ENCODE measurements at regions not wholly inside any gene's neighbourhood (a gene's known extent, or its start where the extent isn't known, plus 50 kb on each side); places are given as distances from the start of the nearest gene placed in this dataset.

DNA sequence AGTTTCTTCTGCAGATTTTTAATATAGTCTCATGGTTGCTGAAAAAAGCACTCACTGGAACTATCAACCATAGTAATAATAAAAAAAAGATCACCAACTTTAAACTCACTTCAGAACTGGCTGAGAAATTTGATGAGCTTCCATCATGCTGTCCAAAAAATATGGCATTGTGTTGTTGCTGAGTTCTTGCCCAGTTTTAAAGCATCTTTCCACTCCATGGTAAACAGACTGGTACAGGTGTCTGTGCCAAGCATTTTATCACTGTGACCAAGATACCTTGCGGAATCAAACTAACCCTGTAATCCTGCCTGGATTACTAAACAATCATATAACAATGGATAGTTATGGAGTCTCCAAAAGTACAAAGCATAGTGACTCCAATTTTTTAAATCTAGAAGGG, 360.3 kb upstream of the NOCT start:
- no peak for DNase-seq (ENCODE audit: low read depth, low spot score)
- Histone ChIP-seq H3K4me3 (no peak overlapping the region), H3K9me3 (ENCODE audit: low read depth, low read length) (no peaks in the 10 kb centered on the region), H3K9ac (ENCODE audit: insufficient read length) (no peak overlapping the region), H3K27ac (no peak overlapping the region), H3K36me3 (ENCODE audit: insufficient read depth, low read length) (no peaks in the 10 kb centered on the region)
- TF ChIP-seq EZH2 (IDR thresholded peaks at IDR 0.05) = no peak
- no peak for TF ChIP-seq FOXP2 (optimal IDR thresholded peaks at IDR 0.05; ENCODE audit: control extremely low read depth, extremely low read length, insufficient read depth)
- TF ChIP-seq POLR2AphosphoS5 (IDR thresholded peaks at IDR 0.05; ENCODE audit: borderline replicate concordance, low read depth, low read length) = no peak

DNA sequence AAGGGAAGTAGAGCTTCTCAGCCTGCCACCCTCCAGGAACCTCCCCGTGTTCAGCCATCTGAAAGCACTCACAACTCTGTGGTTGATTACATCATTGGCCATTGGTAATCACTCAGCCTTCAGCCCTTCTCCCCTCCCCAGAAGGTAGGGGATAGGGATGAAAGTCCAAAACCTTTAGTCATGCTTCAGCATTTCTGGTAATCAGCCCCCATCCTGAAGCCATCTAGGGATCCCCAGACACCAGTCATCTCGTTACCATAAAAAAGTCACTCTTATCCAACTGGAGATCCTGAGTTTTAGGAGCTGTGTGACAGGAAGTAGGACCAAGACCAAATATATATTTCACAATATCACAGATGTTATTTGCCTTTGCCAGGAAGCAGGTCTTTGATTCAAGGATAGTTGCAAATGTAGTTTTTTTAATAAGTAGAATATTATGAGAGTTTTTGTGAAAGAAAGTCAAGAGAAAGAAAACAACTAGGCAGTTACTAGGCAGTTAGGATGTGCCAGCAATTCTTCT, 364.6 kb upstream of the NOCT start:
- Histone ChIP-seq H3K4me3 (no peak overlapping the region), H3K9ac (ENCODE audit: insufficient read length) (no peak overlapping the region), H3K36me3 (ENCODE audit: insufficient read depth, low read length) (no peaks in the 10 kb centered on the region), H3K9me3 (ENCODE audit: low read depth, low read length) (no peaks in the 10 kb centered on the region), H3K27ac (peak overlapping the region; percentile 29)
- no peak for TF ChIP-seq EZH2 (IDR thresholded peaks at IDR 0.05)
- no peak for TF ChIP-seq FOXP2 (optimal IDR thresholded peaks at IDR 0.05; ENCODE audit: control extremely low read depth, extremely low read length, insufficient read depth)
- TF ChIP-seq POLR2AphosphoS5 (IDR thresholded peaks at IDR 0.05; ENCODE audit: borderline replicate concordance, low read depth, low read length) = no peak
- DNase-seq (ENCODE audit: low read depth, low spot score) = no peak

DNA sequence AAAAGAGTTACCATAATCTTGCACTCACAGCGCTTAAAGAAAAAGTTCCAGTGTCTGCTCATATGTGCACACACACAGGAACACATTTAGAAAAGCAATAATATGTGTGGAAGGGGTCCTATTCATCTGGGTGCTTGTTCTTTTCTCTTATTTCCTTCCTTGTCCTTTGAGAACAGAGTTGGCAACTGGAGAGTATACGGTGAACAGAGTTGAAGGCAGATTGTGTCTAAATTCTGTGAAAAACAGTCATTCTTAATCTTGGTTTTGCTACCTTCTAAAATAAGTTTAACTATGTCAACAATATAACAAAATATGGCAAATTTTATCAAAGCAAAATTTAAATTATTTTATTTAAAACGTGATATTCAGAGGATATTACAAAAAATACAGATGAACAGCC, 365.1 kb upstream of the NOCT start:
- H3K9me3 ChIP-seq (ENCODE audit: low read depth, low read length) = no peaks in the 10 kb centered on the region
- H3K36me3 ChIP-seq (ENCODE audit: insufficient read depth, low read length) = no peaks in the 10 kb centered on the region
- H3K4me3 ChIP-seq = no peak overlapping the region
- peak overlapping the region; percentile 29 for H3K27ac ChIP-seq
- DNase-seq (ENCODE audit: low read depth, low spot score) = no peak
- no peak for TF ChIP-seq POLR2AphosphoS5 (IDR thresholded peaks at IDR 0.05; ENCODE audit: borderline replicate concordance, low read depth, low read length)
- no peak overlapping the region for H3K9ac ChIP-seq (ENCODE audit: insufficient read length)

DNA sequence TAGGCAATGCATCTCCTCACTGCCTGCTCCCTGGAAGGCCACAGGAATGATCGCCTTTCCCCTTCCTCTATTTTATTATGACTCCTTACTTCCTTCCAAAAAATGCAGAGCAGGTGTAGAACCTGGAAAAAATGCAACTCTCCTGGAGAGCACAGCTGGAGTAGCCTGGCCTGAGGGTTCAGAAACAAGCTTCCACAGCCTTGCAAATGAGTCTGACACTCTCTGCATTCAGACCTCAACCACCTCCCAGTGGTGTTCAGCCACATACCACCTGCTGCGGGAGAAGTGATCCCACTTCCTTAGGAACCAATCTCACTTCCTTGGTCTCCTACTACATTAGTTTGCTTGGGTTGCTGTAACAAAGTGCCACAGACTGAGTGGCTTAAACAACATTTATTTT, 368.1 kb upstream of the NOCT start:
- TF ChIP-seq FOXP2 (optimal IDR thresholded peaks at IDR 0.05; ENCODE audit: control extremely low read depth, extremely low read length, insufficient read depth) (no peak), EZH2 (IDR thresholded peaks at IDR 0.05) (no peak), POLR2AphosphoS5 (IDR thresholded peaks at IDR 0.05; ENCODE audit: borderline replicate concordance, low read depth, low read length) (no peak)
- Histone ChIP-seq H3K27ac (peak overlapping the region; percentile 10; the same call in 1 of the 2 replicates), H3K9ac (ENCODE audit: insufficient read length) (no peak overlapping the region), H3K9me3 (ENCODE audit: low read depth, low read length) (no peaks in the 10 kb centered on the region), H3K36me3 (ENCODE audit: insufficient read depth, low read length) (no peaks in the 10 kb centered on the region), H3K4me3 (no peak overlapping the region)
- no peak for DNase-seq (ENCODE audit: low read depth, low spot score)

DNA sequence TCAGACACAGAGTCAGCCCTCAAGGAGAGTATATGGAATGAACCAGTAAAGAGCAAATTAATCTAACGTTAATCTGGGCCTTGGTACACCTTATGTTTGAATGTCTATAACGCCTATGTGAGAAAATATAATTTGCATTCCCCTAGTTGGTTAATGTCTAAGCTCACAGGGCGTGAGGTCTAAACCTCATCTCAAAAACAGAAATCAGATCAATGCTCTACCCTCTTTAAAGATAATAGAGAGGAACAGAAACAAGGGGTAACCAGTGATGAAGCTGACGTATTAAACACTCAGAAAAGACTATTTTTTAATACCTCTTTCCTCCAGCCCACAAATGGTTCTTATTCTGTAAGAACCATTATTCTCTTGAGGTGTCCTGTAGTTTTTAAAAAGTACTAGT, 369.2 kb upstream of the NOCT start:
- TF ChIP-seq EZH2 (IDR thresholded peaks at IDR 0.05) (no peak), POLR2AphosphoS5 (IDR thresholded peaks at IDR 0.05; ENCODE audit: borderline replicate concordance, low read depth, low read length) (no peak), FOXP2 (optimal IDR thresholded peaks at IDR 0.05; ENCODE audit: control extremely low read depth, extremely low read length, insufficient read depth) (no peak)

DNA sequence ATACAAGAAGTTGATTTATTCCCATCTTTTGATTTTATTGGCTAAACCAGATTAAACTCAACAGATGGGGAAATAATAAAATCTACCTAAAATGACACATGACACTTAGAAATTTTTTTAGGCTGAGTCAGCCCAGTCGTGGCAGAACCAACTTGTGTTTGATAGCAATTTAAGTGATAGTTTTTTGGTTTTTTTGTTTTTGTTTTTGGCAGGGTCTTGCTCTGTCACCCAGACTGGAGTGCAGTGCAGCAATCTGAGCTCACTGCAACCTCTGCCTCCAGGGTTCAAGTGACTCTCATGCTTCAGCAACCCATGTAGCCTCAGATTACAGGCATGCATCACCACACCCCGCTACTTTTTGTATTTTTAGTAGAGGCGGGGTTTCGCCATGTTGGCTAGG, 370.3 kb upstream of the NOCT start:
- Histone ChIP-seq H3K9ac (ENCODE audit: insufficient read length) (no peak overlapping the region), H3K9me3 (ENCODE audit: low read depth, low read length) (no peaks in the 10 kb centered on the region), H3K4me3 (no peak overlapping the region), H3K36me3 (ENCODE audit: insufficient read depth, low read length) (no peaks in the 10 kb centered on the region), H3K27ac (no peak overlapping the region)
- TF ChIP-seq FOXP2 (optimal IDR thresholded peaks at IDR 0.05; ENCODE audit: control extremely low read depth, extremely low read length, insufficient read depth) (no peak), POLR2AphosphoS5 (IDR thresholded peaks at IDR 0.05; ENCODE audit: borderline replicate concordance, low read depth, low read length) (no peak), EZH2 (IDR thresholded peaks at IDR 0.05) (no peak)
- DNase-seq (ENCODE audit: low read depth, low spot score) = no peak

More for the DNA sequence above, 369.2 kb upstream of the NOCT start:
- H3K27ac ChIP-seq = no peak overlapping the region
- no peak overlapping the region for H3K4me3 ChIP-seq
- no peaks in the 10 kb centered on the region for H3K9me3 ChIP-seq (ENCODE audit: low read depth, low read length)
- no peaks in the 10 kb centered on the region for H3K36me3 ChIP-seq (ENCODE audit: insufficient read depth, low read length)
- no peak for DNase-seq (ENCODE audit: low read depth, low spot score)
- no peak overlapping the region for H3K9ac ChIP-seq (ENCODE audit: insufficient read length)

DNA sequence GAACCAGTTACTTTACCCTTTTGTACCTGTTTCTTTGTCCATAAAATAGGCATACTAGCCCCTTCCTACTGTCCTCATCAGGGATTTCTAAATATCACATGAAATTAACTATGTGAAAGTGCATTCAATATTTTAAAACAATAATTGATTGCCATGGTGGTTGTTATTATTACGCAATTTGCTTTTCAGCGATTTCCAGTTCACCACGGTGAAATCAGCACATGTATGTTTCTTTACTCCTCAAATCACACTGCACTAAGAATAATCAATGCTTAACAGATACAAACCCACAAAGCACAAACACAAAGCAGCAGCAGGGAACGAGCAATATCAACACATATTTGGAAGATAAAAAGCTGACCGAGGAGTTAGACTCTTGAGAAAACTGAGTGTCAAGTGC, 371.3 kb upstream of the NOCT start:
- Histone ChIP-seq H3K27ac (peak overlapping the region; percentile 66), H3K9ac (ENCODE audit: insufficient read length) (no peak overlapping the region), H3K4me3 (peak overlapping the region; percentile 57), H3K9me3 (ENCODE audit: low read depth, low read length) (no peaks in the 10 kb centered on the region), H3K36me3 (ENCODE audit: insufficient read depth, low read length) (no peaks in the 10 kb centered on the region)
- peak; percentile 30 for TF ChIP-seq FOXP2 (optimal IDR thresholded peaks at IDR 0.05; ENCODE audit: control extremely low read depth, extremely low read length, insufficient read depth)
- TF ChIP-seq POLR2AphosphoS5 (IDR thresholded peaks at IDR 0.05; ENCODE audit: borderline replicate concordance, low read depth, low read length) = no peak
- no peak for DNase-seq (ENCODE audit: low read depth, low spot score)

DNA sequence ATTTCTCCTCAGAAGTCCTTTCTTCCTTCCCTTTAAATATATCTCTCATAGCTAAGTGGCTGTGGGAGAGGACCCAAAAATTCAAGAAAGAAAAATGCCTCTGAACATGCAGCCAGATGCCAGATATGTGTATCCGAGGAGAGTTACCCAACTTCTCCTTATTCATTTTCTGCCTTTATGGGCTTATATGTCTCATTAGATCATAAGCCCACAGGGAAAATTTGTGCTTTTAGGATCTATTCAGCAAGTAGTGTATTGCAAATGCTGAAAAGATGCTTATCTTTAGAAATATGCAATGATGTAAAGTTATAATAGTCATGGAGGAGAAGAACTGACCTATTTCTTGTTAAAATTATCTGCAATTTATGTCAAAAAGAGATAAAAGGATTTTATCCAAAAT, 371.8 kb upstream of the NOCT start:
- H3K27ac ChIP-seq = peak overlapping the region; percentile 52; the same call in 1 of the 2 replicates
- no peaks in the 10 kb centered on the region for H3K36me3 ChIP-seq (ENCODE audit: insufficient read depth, low read length)
- H3K9me3 ChIP-seq (ENCODE audit: low read depth, low read length) = no peaks in the 10 kb centered on the region
- TF ChIP-seq FOXP2 (optimal IDR thresholded peaks at IDR 0.05; ENCODE audit: control extremely low read depth, extremely low read length, insufficient read depth) (no peak), EZH2 (IDR thresholded peaks at IDR 0.05) (no peak), POLR2AphosphoS5 (IDR thresholded peaks at IDR 0.05; ENCODE audit: borderline replicate concordance, low read depth, low read length) (no peak)
- no peak overlapping the region for H3K9ac ChIP-seq (ENCODE audit: insufficient read length)
- DNase-seq (ENCODE audit: low read depth, low spot score) = peak; percentile 81
- H3K4me3 ChIP-seq = peak overlapping the region; percentile 57

DNA sequence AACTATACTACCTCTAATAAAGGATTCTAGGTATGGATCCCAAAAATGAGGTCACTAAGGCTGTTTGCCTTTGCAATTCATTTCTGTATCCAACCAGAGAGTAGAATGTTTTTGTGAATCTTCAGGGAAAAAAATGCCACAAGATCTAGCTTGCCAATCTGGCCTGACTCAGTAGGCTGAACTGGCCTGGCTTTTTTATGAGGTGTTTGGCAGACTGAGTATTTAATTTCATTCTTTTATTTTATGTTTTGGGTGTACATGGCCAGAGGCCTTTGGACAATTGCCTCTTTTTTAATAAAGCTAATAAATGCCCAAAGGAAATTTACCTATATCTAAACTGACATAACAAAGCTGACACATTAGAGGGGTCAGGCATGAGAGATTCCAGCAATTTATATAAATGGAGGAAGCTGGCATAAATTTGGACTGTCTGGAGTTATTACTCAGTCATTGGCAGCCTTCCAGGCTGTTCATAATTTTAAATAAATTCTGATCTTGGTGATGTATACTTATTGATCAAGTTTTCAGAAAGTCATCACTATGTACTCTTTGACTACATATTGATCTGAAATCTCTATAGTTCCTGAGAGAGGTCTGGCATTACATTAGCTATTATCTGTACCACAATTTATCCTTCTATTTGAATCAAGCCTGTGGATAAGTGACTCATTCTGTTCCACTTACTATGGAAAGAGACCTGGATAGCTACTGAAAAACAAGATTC, 376.4 kb upstream of the NOCT start:
- no peak overlapping the region for H3K4me3 ChIP-seq
- H3K27ac ChIP-seq = no peak overlapping the region
- H3K9ac ChIP-seq (ENCODE audit: insufficient read length) = no peak overlapping the region
- no peak for DNase-seq (ENCODE audit: low read depth, low spot score)
- no peak for TF ChIP-seq FOXP2 (optimal IDR thresholded peaks at IDR 0.05; ENCODE audit: control extremely low read depth, extremely low read length, insufficient read depth)
- no peak for TF ChIP-seq EZH2 (IDR thresholded peaks at IDR 0.05)
- no peak for TF ChIP-seq POLR2AphosphoS5 (IDR thresholded peaks at IDR 0.05; ENCODE audit: borderline replicate concordance, low read depth, low read length)
- no peaks in the 10 kb centered on the region for H3K9me3 ChIP-seq (ENCODE audit: low read depth, low read length)
- H3K36me3 ChIP-seq (ENCODE audit: insufficient read depth, low read length) = no peaks in the 10 kb centered on the region
